T1000 (cell line): ENCODE measurements at regions not wholly inside any gene's neighbourhood (a gene's known extent, or its start where the extent isn't known, plus 50 kb on each side); places are given as distances from the start of the nearest gene placed in this dataset.

ENCODE experiments used
- DNase-seq: peaks from one replicate; lab custom pipeline; 2025; ENCODE audit warnings: mixed read lengths; lab: John Stamatoyannopoulos, UW

DNA sequence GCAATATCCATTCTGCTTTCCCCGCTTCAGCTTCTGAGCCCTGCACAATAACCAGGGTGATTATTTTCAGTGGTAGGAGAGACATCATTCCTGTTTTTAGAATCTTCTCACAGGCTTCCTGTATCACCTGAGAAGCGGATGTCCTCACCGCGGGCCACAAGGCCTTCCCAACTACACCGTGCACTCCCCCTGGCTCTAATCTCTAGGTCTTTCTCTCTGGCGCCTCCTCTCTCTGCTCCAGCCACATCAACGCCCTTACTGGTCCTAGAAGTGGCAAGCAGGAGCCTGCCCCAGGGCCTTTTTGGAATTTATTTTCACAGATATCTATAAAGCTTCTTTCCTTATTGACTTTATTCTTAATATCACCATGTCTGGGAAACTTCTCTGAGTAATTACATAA lies 675.2 kb upstream of the FRG1 start:
- DNase-seq: no peak

GRCh38 chr4:189267312-189267965 lies 673.2 kb upstream of the FRG1 start:
- DNase-seq: no peak

- peak; percentile 4 for DNase-seq
Observed at GRCh38 chr4:189278597-189279165, 662.0 kb upstream of the FRG1 start.

DNA sequence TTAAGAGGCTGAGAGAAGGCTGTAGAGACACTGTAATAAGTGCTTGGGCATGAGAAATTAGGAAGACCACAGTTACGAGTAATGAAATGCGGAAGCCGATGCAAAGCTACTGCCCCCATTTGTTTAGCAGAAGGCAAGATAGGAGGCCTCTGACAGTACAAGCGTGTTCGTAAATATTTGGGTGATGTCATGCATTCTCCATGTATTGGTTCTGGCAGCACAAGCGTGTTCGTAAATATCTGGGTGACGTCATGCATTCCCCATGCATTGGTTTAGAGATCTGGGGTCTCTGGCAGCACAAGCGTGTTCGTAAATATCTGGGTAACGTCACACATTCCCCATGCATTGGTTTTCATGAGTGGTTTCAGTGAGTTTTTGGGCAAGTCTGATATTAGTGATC lies 661.5 kb upstream of the FRG1 start:
- DNase-seq: no peak

DNA sequence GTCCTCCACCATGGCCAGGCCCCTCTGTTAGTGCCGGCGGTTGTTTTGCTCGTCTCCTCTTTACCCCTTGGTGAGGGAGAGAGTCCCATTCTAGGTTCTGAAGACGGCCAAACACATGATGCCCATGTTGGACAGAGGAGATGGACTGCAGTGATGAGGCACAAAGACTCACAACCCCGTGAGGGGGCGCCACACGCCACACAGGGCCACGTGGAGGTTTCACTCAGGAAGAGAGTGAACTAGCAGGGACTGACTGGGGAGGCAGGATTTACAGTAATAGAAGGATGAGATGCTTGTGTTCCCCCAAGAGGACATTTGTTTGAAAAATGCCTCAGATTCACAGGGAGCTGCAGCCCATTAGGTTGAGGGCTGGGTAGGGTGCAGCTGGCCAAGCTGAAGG lies 655.3 kb upstream of the FRG1 start:
- no peak for DNase-seq

GRCh38 chr4:189291939-189292338 lies 648.7 kb upstream of the FRG1 start:
- no peak for DNase-seq

- no peak for DNase-seq
Observed at GRCh38 chr4:189293459-189293858, 647.2 kb upstream of the FRG1 start.

DNA sequence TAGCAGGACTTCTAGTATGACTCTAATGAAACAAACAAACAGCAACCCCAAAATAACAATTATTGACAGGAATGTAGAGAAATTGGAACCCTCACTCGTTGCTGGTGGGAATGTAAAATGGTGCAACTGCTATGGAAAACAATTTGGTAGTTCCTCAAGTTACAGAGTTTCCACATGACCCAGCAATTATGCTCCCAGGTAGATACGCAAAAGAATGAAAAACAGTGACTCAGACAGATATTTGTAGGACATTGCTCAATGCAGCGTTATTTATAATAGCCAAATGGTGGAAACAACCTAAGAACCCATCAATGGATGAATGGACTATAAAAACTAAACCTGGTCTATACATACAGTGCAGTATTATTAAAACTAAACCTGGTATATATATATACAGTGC lies 646.1 kb upstream of the FRG1 start:
- no peak for DNase-seq

DNA sequence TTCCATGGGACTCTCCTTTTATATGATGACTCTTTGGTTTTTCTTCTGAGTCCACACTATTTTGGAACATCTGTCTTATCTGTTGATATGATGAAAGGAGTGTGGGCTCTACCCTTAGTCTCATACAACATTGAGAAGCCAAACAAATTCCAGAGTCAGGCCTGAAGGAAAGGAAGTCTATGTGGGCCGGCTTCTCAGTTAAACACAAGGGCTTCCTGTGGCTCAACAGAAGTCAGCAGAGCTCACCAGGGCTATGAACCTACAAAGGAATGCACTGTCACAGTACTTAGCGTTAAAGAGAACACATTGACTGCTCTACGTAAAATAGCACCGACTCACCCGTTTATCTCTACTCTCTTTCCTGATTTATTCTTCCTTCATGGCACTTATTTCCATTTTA lies 641.0 kb upstream of the FRG1 start:
- DNase-seq: no peak

- DNase-seq: no peak
Observed at GRCh38 chr4:189301692-189302091, 639.0 kb upstream of the FRG1 start.

DNA sequence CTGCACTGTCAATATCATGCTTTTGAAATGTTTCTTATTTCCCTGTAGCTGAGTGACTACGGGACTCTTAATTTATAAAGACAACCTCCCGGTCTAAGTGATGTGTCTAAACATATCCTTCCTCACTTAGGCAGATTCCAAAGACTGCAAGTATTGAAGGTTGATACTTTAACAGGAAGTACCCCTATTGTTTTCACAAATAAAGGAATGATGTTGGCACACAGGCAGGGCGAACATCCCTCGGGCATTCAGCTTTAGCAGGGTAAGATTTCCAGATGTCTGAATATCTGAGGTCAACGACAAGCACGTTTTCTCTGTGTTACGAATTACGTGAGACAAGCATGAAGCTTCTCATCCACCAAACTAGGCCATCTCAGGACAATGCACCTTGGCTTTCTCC lies 638.0 kb upstream of the FRG1 start:
- DNase-seq: no peak

DNA sequence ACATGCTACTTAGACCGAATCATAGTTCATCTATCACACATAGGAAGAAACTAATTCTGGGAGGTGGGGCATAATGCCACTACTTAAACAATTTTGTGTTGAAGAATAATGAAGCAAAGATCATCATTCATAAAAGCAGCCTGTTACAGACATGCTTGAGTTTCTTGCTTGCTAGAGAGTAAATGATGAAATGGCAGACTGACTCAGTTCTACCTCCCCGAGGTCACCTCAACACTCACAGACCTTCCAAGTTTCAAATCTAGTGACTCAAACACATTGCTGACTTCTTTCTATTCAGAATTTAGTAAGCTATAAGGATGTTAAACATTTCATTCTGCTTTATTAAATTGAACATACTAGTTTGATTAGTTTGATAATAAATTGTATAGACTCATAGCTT lies 636.5 kb upstream of the FRG1 start:
- DNase-seq: no peak

DNA sequence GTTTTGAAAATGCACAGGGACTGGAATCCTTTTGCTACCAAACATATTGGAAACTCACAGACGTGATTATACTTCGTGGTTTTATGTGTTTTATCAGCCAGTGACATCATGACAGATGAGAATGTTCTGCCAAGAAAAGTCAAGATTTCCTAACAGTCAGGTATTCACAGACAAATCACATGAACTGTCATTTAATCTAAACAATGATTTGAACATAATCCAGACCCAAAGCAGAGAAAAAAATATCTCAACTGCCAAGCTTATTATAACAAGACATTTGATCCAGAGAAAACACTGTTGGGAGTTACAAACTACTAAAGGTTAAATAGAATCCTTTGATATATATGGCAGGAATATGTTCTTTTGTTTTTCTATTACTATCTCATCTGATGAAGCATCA lies 635.9 kb upstream of the FRG1 start:
- DNase-seq: no peak

DNA sequence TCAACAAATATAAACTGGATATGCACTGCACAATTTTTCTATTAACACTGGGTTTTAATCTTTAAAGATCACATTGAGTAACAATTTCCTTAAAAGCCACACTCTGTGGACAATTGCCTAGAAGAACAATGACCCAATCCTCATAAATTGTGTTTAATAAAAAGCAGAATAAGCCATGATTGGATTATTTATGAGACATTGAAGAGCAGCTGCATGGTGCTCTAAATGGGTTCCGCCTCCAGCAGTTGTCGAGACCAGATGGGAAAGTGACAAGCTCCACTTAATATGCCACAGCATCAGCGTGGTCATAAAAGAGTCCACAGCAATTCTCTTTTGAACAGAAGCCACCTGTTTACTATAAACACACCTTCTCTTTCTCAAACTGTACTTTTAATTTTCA lies 635.2 kb upstream of the FRG1 start:
- no peak for DNase-seq

GRCh38 chr4:189311251-189311650 lies 629.4 kb upstream of the FRG1 start:
- no peak for DNase-seq

- DNase-seq: no peak
Observed at GRCh38 chr4:189313064-189313463, 627.6 kb upstream of the FRG1 start.

- DNase-seq: no peak
Observed at GRCh38 chr4:189313861-189314513, 626.7 kb upstream of the FRG1 start.

GRCh38 chr4:189322426-189322825 lies 618.2 kb upstream of the FRG1 start:
- no peak for DNase-seq

- DNase-seq: no peak
Observed at GRCh38 chr4:189341881-189342280, 598.8 kb upstream of the FRG1 start.

DNA sequence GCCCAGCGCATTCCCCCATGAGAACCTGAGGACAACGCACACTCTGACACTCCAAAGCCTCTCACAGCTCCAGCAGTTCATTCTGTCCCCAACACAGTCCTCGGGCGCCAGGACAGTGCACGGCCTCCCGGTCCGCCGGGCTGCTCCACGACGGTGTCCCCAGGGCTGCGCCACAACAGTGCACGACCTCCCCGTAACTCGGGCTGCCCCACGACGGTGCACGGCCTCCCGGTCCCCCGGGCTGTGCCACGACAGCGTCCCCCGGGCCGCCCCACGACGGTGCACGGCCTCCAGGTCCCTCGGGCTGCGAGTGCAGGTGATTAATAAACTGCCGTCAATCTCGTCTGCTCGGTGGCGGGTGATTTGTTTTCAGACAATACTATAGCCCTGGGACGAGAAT lies 585.1 kb upstream of the FRG1 start:
- DNase-seq: no peak

DNA sequence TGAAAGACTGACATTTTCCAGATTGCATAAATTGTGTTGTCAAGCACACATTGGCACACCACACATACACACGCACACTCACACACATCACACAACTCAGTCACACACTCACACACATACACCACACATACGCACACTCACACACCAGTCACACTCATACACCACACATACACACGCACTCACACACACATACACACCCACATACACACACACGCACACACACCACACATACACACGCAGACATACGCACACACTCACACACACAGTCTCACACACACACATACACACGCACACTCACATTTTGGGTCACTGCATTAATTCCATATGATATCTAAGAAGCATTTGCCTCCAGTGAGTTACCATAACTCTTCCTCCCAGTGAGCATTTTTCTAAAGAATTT lies 578.3 kb upstream of the FRG1 start:
- DNase-seq: no peak

- DNase-seq: no peak
Observed at GRCh38 chr4:189364032-189364449, 576.6 kb upstream of the FRG1 start.

DNA sequence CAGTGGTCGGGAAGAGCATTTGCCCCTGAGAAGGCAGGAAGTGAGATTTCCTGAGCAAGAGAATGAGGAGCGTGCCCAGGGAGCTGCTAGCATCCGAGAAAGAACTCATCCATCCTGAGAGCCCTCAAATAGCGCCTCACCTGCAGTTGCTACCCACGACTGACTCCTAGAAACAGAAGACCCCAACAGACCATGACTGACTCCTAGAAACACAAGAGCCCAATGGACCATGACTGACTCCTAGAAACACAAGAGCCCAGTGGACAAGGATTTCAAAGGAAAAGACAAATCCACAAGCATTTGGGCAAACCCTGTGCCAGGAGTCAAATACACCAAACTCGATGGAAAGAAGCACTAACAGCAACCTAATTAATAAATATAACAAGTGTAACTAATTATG lies 575.2 kb upstream of the FRG1 start:
- DNase-seq: no peak

- DNase-seq: no peak
Observed at GRCh38 chr4:189367832-189368231, 572.8 kb upstream of the FRG1 start.
